Fibroblast of lung (primary cell): ENCODE measurements at regions not wholly inside any gene's neighbourhood (a gene's known extent, or its start where the extent isn't known, plus 50 kb on each side); places are given as distances from the start of the nearest gene placed in this dataset.

Experiments used
- DNase-seq, 2 donors: peaks; one replicate each; pipeline versions ENCODE4 v3.0.0 to v3.0.0-alpha.2; 2010; ENCODE audit warnings: low read depth in 2 of 2
- H2AFZ ChIP-seq: 2 replicates; pipeline ENCODE4 v1.5.1; 2012; ENCODE audit warnings: low read length, control low read depth, inconsistent platforms
- H3K27ac ChIP-seq: 2 replicates; pipeline ENCODE4 v1.5.1; 2011; ENCODE audit warnings: low read length, control low read depth; ENCODE audit not compliant: insufficient read depth
- H3K27me3 ChIP-seq: 2 replicates; pipeline ENCODE4 v1.5.1; 2011; ENCODE audit warnings: mild to moderate bottlenecking, low read length; ENCODE audit not compliant: control insufficient read depth, insufficient read depth
- H3K36me3 ChIP-seq: 2 replicates; pipeline ENCODE4 v1.5.1; 2011; ENCODE audit warnings: low read length; ENCODE audit not compliant: control insufficient read depth, insufficient read depth
- H3K4me1 ChIP-seq: 2 replicates; pipeline ENCODE4 v1.5.1; 2011; ENCODE audit warnings: low read length; ENCODE audit not compliant: control insufficient read depth, insufficient read depth; ENCODE audit errors: extremely low read depth
- H3K4me2 ChIP-seq: 2 replicates; pipeline ENCODE4 v1.5.1; 2011; ENCODE audit warnings: low read length, control low read depth; ENCODE audit not compliant: insufficient read depth; ENCODE audit errors: extremely low read depth
- H3K4me3 ChIP-seq, 4 experiments: fragments of 200-600 bp in 1 of 4; sonication (generic) in 1 of 4; replicated peaks in 1 of 4; 2 replicates each; pipeline ENCODE4 v1.5.1; 2011 to 2016; ENCODE audit warnings: low read length in 4 of 4, low read depth in 3 of 4, mild to moderate bottlenecking in 3 of 4, control low read depth in 2 of 4, inconsistent platforms in 1 of 4, mixed read lengths in 1 of 4; ENCODE audit not compliant: insufficient read depth in 1 of 4; ENCODE audit errors: control extremely low read depth in 1 of 4
- H3K79me2 ChIP-seq: 2 replicates; pipeline ENCODE4 v1.5.1; 2012; ENCODE audit warnings: mild to moderate bottlenecking, low read length, inconsistent platforms; ENCODE audit not compliant: control insufficient read depth, insufficient read depth
- H3K9ac ChIP-seq: 2 replicates; pipeline ENCODE4 v1.5.1; 2011; ENCODE audit warnings: mild to moderate bottlenecking, low read length, control low read depth; ENCODE audit not compliant: insufficient read depth
- H3K9me3 ChIP-seq: 2 replicates; pipeline ENCODE4 v1.5.1; 2012; ENCODE audit warnings: low read depth, low read length; ENCODE audit not compliant: control insufficient read depth, insufficient read depth
- H4K20me1 ChIP-seq: 2 replicates; pipeline ENCODE4 v1.5.1; 2011; ENCODE audit warnings: low read length; ENCODE audit not compliant: control insufficient read depth, insufficient read depth; ENCODE audit errors: extremely low read depth
- CTCF ChIP-seq, 2 donors: IDR thresholded peaks in 1 of 2; conservative IDR thresholded peaks in 1 of 2; 1 replicate in 1 of 2; 2 replicates in 1 of 2; pipeline ENCODE4 v1.5.1; 2011 to 2012; ENCODE audit warnings: low read length in 2 of 2, control low read depth in 1 of 2, inconsistent platforms in 1 of 2, low read depth in 1 of 2, mild to moderate bottlenecking in 1 of 2
- EZH2 ChIP-seq: IDR thresholded peaks from 2 replicates; pipeline ENCODE4 v1.5.1; 2012; ENCODE audit warnings: low read length, control low read depth, mild to moderate bottlenecking; ENCODE audit errors: missing control alignments

GRCh38 chr9:90394871-90395270 lies 247.8 kb downstream of the DIRAS2 start:
- H2AFZ ChIP-seq, result no peak overlapping the region
- no peak overlapping the region for H3K27ac ChIP-seq
- no peak for DNase-seq
- H3K4me2 ChIP-seq, result no peak overlapping the region
- no peak overlapping the region for H3K9ac ChIP-seq
- no peak overlapping the region for H3K4me3 ChIP-seq
- H3K36me3 ChIP-seq, result no peaks in the 10 kb centered on the region
- no peaks in the 10 kb centered on the region for H3K27me3 ChIP-seq
- H4K20me1 ChIP-seq, result no peaks in the 10 kb centered on the region
- no peaks in the 10 kb centered on the region for H3K4me1 ChIP-seq
- H3K79me2 ChIP-seq, result no peaks in the 10 kb centered on the region
- no peaks in the 10 kb centered on the region for H3K9me3 ChIP-seq
- TF ChIP-seq EZH2, result no peak
- TF ChIP-seq CTCF (conservative IDR thresholded peaks at IDR 0.05 in 1 of 2, IDR thresholded peaks at IDR 0.05 in 1 of 2; ENCODE audit: low read depth in 1 of 2, low read length in 2 of 2), result no peak

DNA sequence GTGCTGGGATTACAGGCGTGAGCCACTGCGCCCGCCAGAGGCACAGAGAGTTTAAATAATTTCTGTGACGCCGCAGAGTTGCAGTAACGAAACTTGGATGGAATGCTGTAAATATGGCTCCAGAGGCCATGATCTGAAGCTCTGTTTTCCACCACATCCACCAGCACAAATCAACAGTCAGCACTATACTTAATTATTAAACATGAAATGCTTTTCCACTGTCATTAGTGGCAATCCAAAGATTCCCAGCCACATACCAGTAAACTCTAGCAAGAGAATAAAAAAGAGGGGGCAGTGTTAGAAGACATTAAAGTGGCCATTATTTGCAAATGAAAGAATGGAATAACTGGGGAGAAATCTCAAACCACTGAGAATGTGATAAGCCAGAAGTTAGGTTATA lies 242.5 kb downstream of the DIRAS2 start:
- Histone ChIP-seq H3K9me3 (no peaks in the 10 kb centered on the region), H3K4me1 (no peaks in the 10 kb centered on the region), H3K4me3 (no peak overlapping the region), H3K36me3 (no peaks in the 10 kb centered on the region), H3K9ac (no peak overlapping the region), H3K4me2 (no peak overlapping the region), H3K79me2 (no peaks in the 10 kb centered on the region), H2AFZ (no peak overlapping the region), H3K27ac (no peak overlapping the region), H4K20me1 (no peaks in the 10 kb centered on the region), H3K27me3 (no peaks in the 10 kb centered on the region)
- DNase-seq, result no peak
- no peak for TF ChIP-seq CTCF (conservative IDR thresholded peaks at IDR 0.05 in 1 of 2, IDR thresholded peaks at IDR 0.05 in 1 of 2; ENCODE audit: low read depth in 1 of 2, low read length in 2 of 2)
- TF ChIP-seq EZH2, result no peak

- no peaks in the 10 kb centered on the region for H3K9me3 ChIP-seq
- TF ChIP-seq CTCF (conservative IDR thresholded peaks at IDR 0.05 in 1 of 2, IDR thresholded peaks at IDR 0.05 in 1 of 2; ENCODE audit: low read depth in 1 of 2, low read length in 2 of 2), result no peak
- no peak for TF ChIP-seq EZH2
- DNase-seq, result no peak
- no peak overlapping the region for H3K4me2 ChIP-seq
- H3K27me3 ChIP-seq, result no peaks in the 10 kb centered on the region
- no peaks in the 10 kb centered on the region for H4K20me1 ChIP-seq
- H3K4me3 ChIP-seq, result no peak overlapping the region
- H3K4me1 ChIP-seq, result no peaks in the 10 kb centered on the region
- H3K79me2 ChIP-seq, result no peaks in the 10 kb centered on the region
- H3K36me3 ChIP-seq, result no peaks in the 10 kb centered on the region
- no peak overlapping the region for H2AFZ ChIP-seq
- H3K27ac ChIP-seq, result no peak overlapping the region
- no peak overlapping the region for H3K9ac ChIP-seq
Observed at GRCh38 chr9:90408659-90409058, 234.0 kb downstream of the DIRAS2 start.
